HG02852 (cell line): ENCODE measurements at regions not wholly inside any gene's neighbourhood (a gene's known extent, or its start where the extent isn't known, plus 50 kb on each side); places are given as distances from the start of the nearest gene placed in this dataset.

Source experiments
- ATAC-seq: cut with Tn5 transposase; IDR thresholded peaks from one replicate; pipeline ENCODE4 v1.9.1; 2021; ENCODE audit warnings: mild to moderate bottlenecking, moderate library complexity; ENCODE audit not compliant: unreplicated experiment

- ATAC-seq = no peak
Observed at GRCh38 chr5:161235569-161235968, 311.0 kb downstream of the GABRB2 start.

GRCh38 chr5:161233553-161233952 is 313.0 kb downstream of the GABRB2 start:
- ATAC-seq = no peak

GRCh38 chr5:161230221-161230620 is 316.3 kb downstream of the GABRB2 start:
- ATAC-seq = no peak

GRCh38 chr5:161219816-161220215 is 326.7 kb downstream of the GABRB2 start:
- ATAC-seq = no peak

- no peak for ATAC-seq
Observed at GRCh38 chr5:161216877-161217276, 329.6 kb downstream of the GABRB2 start.

GRCh38 chr5:161212123-161212712 is 334.3 kb downstream of the GABRB2 start:
- ATAC-seq = no peak

GRCh38 chr5:161201558-161201957 is 345.0 kb downstream of the GABRB2 start:
- no peak for ATAC-seq

- peak; percentile 71 for ATAC-seq
Observed at GRCh38 chr5:161190778-161191177, 338.8 kb upstream of the ATP10B start.

- ATAC-seq = no peak
Observed at GRCh38 chr5:161190086-161190485, 338.1 kb upstream of the ATP10B start.

GRCh38 chr5:161189452-161189851 is 337.4 kb upstream of the ATP10B start:
- no peak for ATAC-seq

GRCh38 chr5:161183559-161183958 is 331.5 kb upstream of the ATP10B start:
- no peak for ATAC-seq

- no peak for ATAC-seq
Observed at GRCh38 chr5:161176221-161176620, 324.2 kb upstream of the ATP10B start.

- ATAC-seq = no peak
Observed at GRCh38 chr5:161169776-161170175, 317.8 kb upstream of the ATP10B start.

- no peak for ATAC-seq
Observed at GRCh38 chr5:161167016-161167767, 315.2 kb upstream of the ATP10B start.

- no peak for ATAC-seq
Observed at GRCh38 chr5:161165998-161166660, 314.1 kb upstream of the ATP10B start.

GRCh38 chr5:161157925-161158324 is 305.9 kb upstream of the ATP10B start:
- ATAC-seq = no peak

GRCh38 chr5:161155451-161155850 is 303.4 kb upstream of the ATP10B start:
- no peak for ATAC-seq

GRCh38 chr5:161152415-161152940 is 300.5 kb upstream of the ATP10B start:
- no peak for ATAC-seq

- no peak for ATAC-seq
Observed at GRCh38 chr5:161150441-161150988, 298.5 kb upstream of the ATP10B start.

- ATAC-seq = no peak
Observed at GRCh38 chr5:161149078-161149477, 297.1 kb upstream of the ATP10B start.

GRCh38 chr5:161138751-161139455 is 286.9 kb upstream of the ATP10B start:
- peak; percentile 67 for ATAC-seq
